ENCODE measurements at regions not wholly inside any gene's neighbourhood (a gene's known extent, or its start where the extent isn't known, plus 50 kb on each side); places are given as distances from the start of the nearest gene placed in this dataset.

GRCh38 chr5:26014206-26014605 is 1024.2 kb downstream of the CDH9 start:
- TF ChIP-seq CTCF (IDR thresholded peaks at IDR 0.05; ENCODE audit: insufficient read depth, low read depth, low read length) = no peak
- no peak for TF ChIP-seq EZH2 (IDR thresholded peaks at IDR 0.05; ENCODE audit: insufficient read depth, low read length)

Data from astrocyte (in vitro differentiated cells and primary cell).